NT2/D1 (cell line): ENCODE measurements at regions not wholly inside any gene's neighbourhood (a gene's known extent, or its start where the extent isn't known, plus 50 kb on each side); places are given as distances from the start of the nearest gene placed in this dataset.

Source experiments
- DNase-seq: peaks from one replicate; pipeline ENCODE4 v3.0.0-alpha.2; 2011; ENCODE audit warnings: low read depth, low spot score
- H3K27me3 ChIP-seq: 2 replicates; pipeline ENCODE4 v1.6.0; 2011; ENCODE audit warnings: mild to moderate bottlenecking; ENCODE audit not compliant: insufficient read length, insufficient read depth
- H3K36me3 ChIP-seq: 2 replicates; pipeline ENCODE4 v1.6.1; 2011; ENCODE audit warnings: mild to moderate bottlenecking, low read length, mixed read lengths; ENCODE audit not compliant: insufficient read depth, insufficient read length
- H3K4me1 ChIP-seq: 2 replicates; pipeline ENCODE4 v1.5.1; 2011; ENCODE audit not compliant: insufficient read depth, insufficient read length
- H3K4me3 ChIP-seq: 2 replicates; pipeline ENCODE4 v1.5.1; 2011; ENCODE audit warnings: low read depth; ENCODE audit not compliant: insufficient read length
- H3K9ac ChIP-seq: 2 replicates; pipeline ENCODE4 v1.6.0; 2011; ENCODE audit warnings: low read depth; ENCODE audit not compliant: insufficient read length
- H3K9me3 ChIP-seq: 2 replicates; pipeline ENCODE4 v1.5.1; 2011; ENCODE audit warnings: mild to moderate bottlenecking, low read length; ENCODE audit not compliant: insufficient read depth
- SUZ12 ChIP-seq: IDR thresholded peaks from 2 replicates; pipeline ENCODE4 v1.6.1; 2011; ENCODE audit not compliant: insufficient read length, insufficient read depth; ENCODE audit errors: extremely low read depth
- YY1 ChIP-seq: IDR thresholded peaks from 2 replicates; pipeline ENCODE4 v1.6.1; 2011; ENCODE audit not compliant: insufficient read length, insufficient read depth
- ZNF274 ChIP-seq: IDR thresholded peaks from 2 replicates; pipeline ENCODE4 v1.6.1; 2011; ENCODE audit warnings: mild to moderate bottlenecking, low read depth, low read length

- no peak for TF ChIP-seq ZNF274
- Histone ChIP-seq H3K4me3 (no peak overlapping the region), H3K4me1 (no peaks in the 10 kb centered on the region), H3K27me3 (no peaks in the 10 kb centered on the region), H3K36me3 (no peaks in the 10 kb centered on the region), H3K9ac (no peak overlapping the region), H3K9me3 (no peaks in the 10 kb centered on the region)
- DNase-seq = no peak
These were observed 84.5 kb downstream of the ENC1 start for GRCh38 chr5:74556006-74556405.

DNA sequence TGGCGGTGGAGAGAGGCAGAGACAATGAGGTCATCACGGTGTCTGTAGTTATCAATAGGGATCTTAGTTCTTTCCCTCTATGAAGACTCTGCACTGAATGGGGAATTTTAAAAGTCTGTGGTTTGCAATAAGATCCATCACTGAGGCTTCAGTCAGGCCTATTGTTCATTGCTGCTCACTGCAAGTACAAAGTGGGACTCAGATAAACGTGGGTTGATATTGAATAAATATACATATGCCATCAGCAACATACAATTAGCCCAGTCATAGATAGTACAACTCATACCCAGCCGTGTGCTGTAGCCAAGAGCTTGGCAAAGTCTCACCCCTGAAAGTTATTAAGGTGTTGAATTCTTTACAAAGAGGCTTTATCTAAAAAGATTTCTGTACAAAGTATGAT, 88.4 kb downstream of the ENC1 start:
- H3K4me3 ChIP-seq = no peak overlapping the region
- DNase-seq = no peak
- H3K9ac ChIP-seq = no peak overlapping the region
- H3K27me3 ChIP-seq = no peaks in the 10 kb centered on the region
- no peak for TF ChIP-seq ZNF274
- TF ChIP-seq YY1 = no peak
- TF ChIP-seq SUZ12 = no peak
- H3K36me3 ChIP-seq = no peaks in the 10 kb centered on the region
- no peaks in the 10 kb centered on the region for H3K9me3 ChIP-seq
- no peaks in the 10 kb centered on the region for H3K4me1 ChIP-seq

DNA sequence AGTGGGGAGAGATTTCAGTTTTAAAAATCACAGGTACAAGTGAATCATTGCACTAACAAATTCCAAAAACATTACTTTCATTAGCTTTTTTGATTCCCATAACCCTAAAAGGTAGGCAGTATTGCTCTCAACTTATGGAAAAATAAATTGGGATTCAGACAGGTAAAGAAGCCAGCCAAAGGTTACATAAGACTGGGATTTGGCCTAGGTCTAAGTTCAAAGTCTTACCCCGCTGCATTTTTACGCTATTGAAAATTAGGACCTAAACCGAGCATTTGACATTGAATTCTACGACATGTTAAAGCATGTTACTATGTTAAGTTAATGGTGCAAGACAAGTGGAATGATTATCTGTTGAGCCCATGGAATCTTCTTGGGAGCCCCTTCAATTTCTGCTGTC, 89.6 kb downstream of the ENC1 start:
- no peak for TF ChIP-seq ZNF274
- Histone ChIP-seq H3K36me3 (no peaks in the 10 kb centered on the region), H3K27me3 (no peaks in the 10 kb centered on the region), H3K9ac (no peak overlapping the region), H3K4me3 (no peak overlapping the region), H3K4me1 (no peaks in the 10 kb centered on the region), H3K9me3 (no peaks in the 10 kb centered on the region)
- no peak for DNase-seq

GRCh38 chr5:74549384-74549783, 91.1 kb downstream of the ENC1 start:
- no peak for DNase-seq
- H3K36me3 ChIP-seq = no peaks in the 10 kb centered on the region
- no peaks in the 10 kb centered on the region for H3K27me3 ChIP-seq
- H3K4me3 ChIP-seq = no peak overlapping the region
- TF ChIP-seq ZNF274 = no peak
- TF ChIP-seq YY1 = no peak
- no peak for TF ChIP-seq SUZ12
- no peak overlapping the region for H3K9ac ChIP-seq
- H3K4me1 ChIP-seq = peaks cover 2% of the 10 kb centered on the region
- no peaks in the 10 kb centered on the region for H3K9me3 ChIP-seq

- Histone ChIP-seq H3K36me3 (no peaks in the 10 kb centered on the region), H3K4me3 (no peak overlapping the region), H3K27me3 (no peaks in the 10 kb centered on the region), H3K9ac (no peak overlapping the region), H3K9me3 (no peaks in the 10 kb centered on the region), H3K4me1 (peaks cover 2% of the 10 kb centered on the region)
- DNase-seq = no peak
- TF ChIP-seq SUZ12 (no peak), YY1 (no peak), ZNF274 (no peak)
These were observed 93.7 kb downstream of the ENC1 start for GRCh38 chr5:74546796-74547195.

- H3K9ac ChIP-seq = no peak overlapping the region
- no peaks in the 10 kb centered on the region for H3K36me3 ChIP-seq
- TF ChIP-seq YY1 (no peak), ZNF274 (no peak), SUZ12 (no peak)
- H3K4me1 ChIP-seq = peaks cover 2% of the 10 kb centered on the region
- H3K9me3 ChIP-seq = no peaks in the 10 kb centered on the region
- no peak for DNase-seq
- H3K27me3 ChIP-seq = no peaks in the 10 kb centered on the region
- H3K4me3 ChIP-seq = no peak overlapping the region
These were observed 95.7 kb downstream of the ENC1 start for GRCh38 chr5:74544811-74545210.

- H3K9me3 ChIP-seq = no peaks in the 10 kb centered on the region
- no peaks in the 10 kb centered on the region for H3K36me3 ChIP-seq
- no peak overlapping the region for H3K4me3 ChIP-seq
- peak; percentile 81 for DNase-seq
- no peak for TF ChIP-seq SUZ12
- no peak for TF ChIP-seq ZNF274
- TF ChIP-seq YY1 = no peak
- H3K4me1 ChIP-seq = peaks cover 2% of the 10 kb centered on the region
- no peaks in the 10 kb centered on the region for H3K27me3 ChIP-seq
- no peak overlapping the region for H3K9ac ChIP-seq
These were observed 97.1 kb downstream of the ENC1 start for GRCh38 chr5:74543162-74543995.

DNA sequence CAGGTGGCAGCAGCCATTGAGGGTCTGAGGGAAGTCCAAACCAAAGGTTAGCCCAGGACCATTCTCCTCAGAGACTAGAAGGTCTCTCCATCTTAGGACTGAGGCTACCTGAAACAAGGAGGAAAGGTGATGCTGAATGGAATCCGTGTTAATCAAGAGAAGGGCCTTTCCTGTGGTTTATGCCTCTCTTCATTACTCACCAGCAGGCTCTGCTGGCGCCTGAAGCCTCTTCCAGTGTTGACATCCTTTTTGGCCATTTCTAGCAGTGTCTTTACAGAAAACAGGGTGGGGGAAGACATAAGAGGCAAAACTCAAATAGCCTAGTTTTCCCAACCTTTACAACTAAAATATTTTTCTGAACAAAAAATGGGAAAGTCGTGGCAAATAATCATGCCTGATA, 98.0 kb downstream of the ENC1 start:
- H3K4me1 ChIP-seq = peaks cover 2% of the 10 kb centered on the region
- no peak overlapping the region for H3K9ac ChIP-seq
- H3K4me3 ChIP-seq = no peak overlapping the region
- H3K9me3 ChIP-seq = no peaks in the 10 kb centered on the region
- H3K36me3 ChIP-seq = no peaks in the 10 kb centered on the region
- H3K27me3 ChIP-seq = no peaks in the 10 kb centered on the region
- no peak for DNase-seq
- TF ChIP-seq YY1 (no peak), SUZ12 (no peak), ZNF274 (no peak)
